IMR-90 (cell line): ENCODE measurements at regions not wholly inside any gene's neighbourhood (a gene's known extent, or its start where the extent isn't known, plus 50 kb on each side); places are given as distances from the start of the nearest gene placed in this dataset.

ENCODE experiments used
- ATAC-seq: fragments of 200-7000 bp; cut with Tn5 transposase; 2 replicates; pipeline ENCODE4 v1.9.1; 2020; ENCODE audit warnings: low read depth, mild to moderate bottlenecking, moderate library complexity
- BruUV-seq: library from RNA; stranded (reverse); fragments of 400-500 nt; replicated peaks from 2 replicates; lab custom pipeline; 2021; lab: Mats Ljungman, UMichigan
- CTCF ChIA-PET: fragments of 300-600 bp; formaldehyde crosslinking; extraction: SDS; loops from one replicate; lab custom pipeline; 2021; ENCODE audit warnings: antibody characterized with exemption; lab: Yijun Ruan, JAX
- POLR2A ChIA-PET: fragments of 300-600 bp; sonication (Branson Sonifier 250); formaldehyde crosslinking; loops from one replicate; lab custom pipeline; 2022; ENCODE audit warnings: antibody characterized with exemption; ENCODE audit not compliant: unreplicated experiment; lab: Charles Lee
- DNase-seq: peaks from one replicate; pipeline ENCODE4 v3.0.0; 2013
- H2AFZ ChIP-seq: replicated peaks from 2 replicates; pipeline ENCODE3; 2013; ENCODE audit warnings: low read length, mild to moderate bottlenecking; ENCODE audit not compliant: poor library complexity
- H2AK5ac ChIP-seq: 2 replicates; pipeline ENCODE4 v1.6.1; 2013; ENCODE audit warnings: low read depth, low read length, inconsistent platforms
- H2AK9ac ChIP-seq: replicated peaks from 2 replicates; pipeline ENCODE3; 2013; ENCODE audit warnings: mild to moderate bottlenecking, low read depth, low read length, moderate library complexity; ENCODE audit not compliant: poor library complexity
- H2BK120ac ChIP-seq: 2 replicates; pipeline ENCODE4 v1.6.1; 2013; ENCODE audit warnings: low read depth, low read length, inconsistent platforms
- H2BK15ac ChIP-seq: 3 replicates; pipeline ENCODE4 v1.6.1; 2013; ENCODE audit warnings: low read depth, low read length, inconsistent platforms
- H2BK20ac ChIP-seq: 2 replicates; pipeline ENCODE4 v1.6.1; 2013; ENCODE audit warnings: low read depth, mild to moderate bottlenecking, inconsistent platforms, low read length, moderate library complexity
- H2BK5ac ChIP-seq: 2 replicates; pipeline ENCODE4 v1.6.1; 2013; ENCODE audit warnings: mild to moderate bottlenecking, low read depth, low read length, inconsistent platforms; ENCODE audit not compliant: poor library complexity, severe bottlenecking
- H3K14ac ChIP-seq: replicated peaks from 2 replicates; pipeline ENCODE4 v1.6.1; 2013; ENCODE audit warnings: low read depth, low read length, inconsistent platforms
- H3K18ac ChIP-seq: 2 replicates; pipeline ENCODE4 v1.6.1; 2013; ENCODE audit warnings: low read depth, low read length, control low read depth
- H3K23ac ChIP-seq: 2 replicates; pipeline ENCODE4 v1.6.1; 2013; ENCODE audit warnings: low read depth, low read length, inconsistent platforms
- H3K27ac ChIP-seq: 2 replicates; pipeline ENCODE4 v1.5.1; 2013; ENCODE audit warnings: mild to moderate bottlenecking, control low read depth, low read length; ENCODE audit not compliant: insufficient read depth
- H3K27me3 ChIP-seq: 2 replicates; pipeline ENCODE4 v1.6.1; 2013; ENCODE audit warnings: low read length; ENCODE audit not compliant: control insufficient read depth, insufficient read depth
- H3K36me3 ChIP-seq: 2 replicates; pipeline ENCODE4 v1.6.1; 2013; ENCODE audit warnings: low read length, mixed read lengths; ENCODE audit not compliant: control insufficient read depth, insufficient read depth
- H3K4ac ChIP-seq: 2 replicates; pipeline ENCODE4 v1.6.1; 2013; ENCODE audit warnings: low read depth, low read length, inconsistent platforms
- H3K4me1 ChIP-seq: 2 replicates; pipeline ENCODE4 v1.6.1; 2013; ENCODE audit warnings: low read length, mixed read lengths; ENCODE audit not compliant: control insufficient read depth, insufficient read depth
- H3K4me2 ChIP-seq: 2 replicates; pipeline ENCODE4 v1.6.1; 2013; ENCODE audit warnings: low read depth, mild to moderate bottlenecking, control low read depth, low read length, moderate library complexity
- H3K4me3 ChIP-seq: 2 replicates; pipeline ENCODE4 v1.5.1; 2013; ENCODE audit warnings: low read depth, mild to moderate bottlenecking, control low read depth, low read length, moderate library complexity; ENCODE audit not compliant: insufficient read depth
- H3K56ac ChIP-seq: 2 replicates; pipeline ENCODE4 v1.6.1; 2013; ENCODE audit warnings: low read length, inconsistent platforms; ENCODE audit not compliant: insufficient read depth; ENCODE audit errors: extremely low read depth
- H3K79me1 ChIP-seq, 2 experiments: 2 replicates each; pipeline ENCODE4 v1.6.1; 2013; ENCODE audit warnings: low read length in 2 of 2, inconsistent platforms in 1 of 2, low read depth in 1 of 2
- H3K9ac ChIP-seq: 2 replicates; pipeline ENCODE4 v1.6.1; 2013; ENCODE audit warnings: low read depth, low read length, control low read depth
- H3K9me1 ChIP-seq: 2 replicates; pipeline ENCODE4 v1.6.1; 2013; ENCODE audit warnings: low read length, inconsistent platforms; ENCODE audit not compliant: insufficient read depth
- H3K9me3 ChIP-seq: 2 replicates; pipeline ENCODE4 v1.6.1; 2013; ENCODE audit warnings: low read length; ENCODE audit not compliant: control insufficient read depth, insufficient read depth
- H4K20me1 ChIP-seq: 2 replicates; pipeline ENCODE4 v1.6.1; 2013; ENCODE audit warnings: low read length, inconsistent platforms; ENCODE audit not compliant: insufficient read depth
- H4K5ac ChIP-seq: 2 replicates; pipeline ENCODE4 v1.6.1; 2013; ENCODE audit warnings: mild to moderate bottlenecking, low read depth, low read length, control low read depth
- H4K8ac ChIP-seq, 2 experiments: 2 replicates each; pipeline ENCODE4 v1.6.1; 2013; ENCODE audit warnings: low read depth in 2 of 2, low read length in 2 of 2, control low read depth in 1 of 2, inconsistent platforms in 1 of 2
- H4K91ac ChIP-seq: 2 replicates; pipeline ENCODE4 v1.6.1; 2013; ENCODE audit warnings: low read depth, low read length, inconsistent platforms; ENCODE audit not compliant: insufficient read depth
- BHLHE40 ChIP-seq: fragments of 150-350 bp; IDR thresholded peaks from 2 replicates; pipeline ENCODE4 v1.6.1; 2016; ENCODE audit warnings: mild to moderate bottlenecking, low read depth, low read length
- CEBPB ChIP-seq: IDR thresholded peaks from 2 replicates; pipeline ENCODE4 v1.6.1; 2012; ENCODE audit warnings: low read depth, low read length, improper control_type of control experiment
- CHD1 ChIP-seq: IDR thresholded peaks from 2 replicates; pipeline ENCODE4 v1.6.1; 2012; ENCODE audit warnings: low read depth, low read length, improper control_type of control experiment
- FOS ChIP-seq: fragments of 150-350 bp; IDR thresholded peaks from 2 replicates; pipeline ENCODE4 v1.6.1; 2016; ENCODE audit warnings: low read depth, low read length
- MAFK ChIP-seq: IDR thresholded peaks from 2 replicates; pipeline ENCODE4 v1.6.1; 2012; ENCODE audit warnings: low read depth, low read length, improper control_type of control experiment
- MAZ ChIP-seq: IDR thresholded peaks from 2 replicates; pipeline ENCODE4 v1.6.1; 2012; ENCODE audit warnings: low read depth, mild to moderate bottlenecking, low read length, improper control_type of control experiment, moderate library complexity, borderline replicate concordance
- MXI1 ChIP-seq: IDR thresholded peaks from 2 replicates; pipeline ENCODE4 v1.6.1; 2012; ENCODE audit warnings: low read depth, mild to moderate bottlenecking, low read length, moderate library complexity, borderline replicate concordance
- NFE2L2 ChIP-seq: fragments of 150-350 bp; IDR thresholded peaks from 2 replicates; pipeline ENCODE4 v1.6.1; 2016; ENCODE audit warnings: low read depth, mild to moderate bottlenecking, low read length
- POLR2A ChIP-seq: IDR thresholded peaks from 2 replicates; pipeline ENCODE4 v1.6.1; 2012; ENCODE audit warnings: mild to moderate bottlenecking, low read depth, low read length
- RAD21 ChIP-seq: IDR thresholded peaks from 2 replicates; pipeline ENCODE4 v1.6.1; 2012; ENCODE audit warnings: low read length, improper control_type of control experiment
- RCOR1 ChIP-seq: IDR thresholded peaks from 2 replicates; pipeline ENCODE4 v1.6.1; 2012; ENCODE audit warnings: mild to moderate bottlenecking, low read length, improper control_type of control experiment; ENCODE audit not compliant: insufficient replicate concordance
- RFX5 ChIP-seq: IDR thresholded peaks from 2 replicates; pipeline ENCODE4 v1.8.0; 2012; ENCODE audit warnings: low read depth, mild to moderate bottlenecking, low read length, moderate library complexity
- SMC3 ChIP-seq: fragments of 150-350 bp; IDR thresholded peaks from 2 replicates; pipeline ENCODE4 v1.6.1; 2016; ENCODE audit warnings: low read depth, mild to moderate bottlenecking, antibody characterized with exemption, low read length, moderate library complexity
- WGBS, 2 experiments: methylation state at CpG; one replicate each; pipeline versions ENCODE4 v1.1.5 to v1.1.7; 2013; ENCODE audit warnings: missing lambda C conversion rate in 2 of 2; ENCODE audit not compliant: insufficient read length in 1 of 2; ENCODE audit errors: extremely low coverage in 2 of 2; 5-methylcytosine and 5-hydroxymethylcytosine counted together
- dilution Hi-C: fragments of 300-500 bp; cut with HindIII; formaldehyde crosslinking; loops from one replicate; pipeline ENCODE4 v1.14.3; 2018; ENCODE audit warnings: low sequenced_read_pairs; ENCODE audit not compliant: unreplicated experiment
- in situ Hi-C: fragments of 300-500 bp; cut with MboI; formaldehyde crosslinking; loops from 3 replicates; pipeline ENCODE4 v1.14.3; 2019; ENCODE audit warnings: low sequenced_read_pairs, inconsistent platforms, mixed read lengths
- intact Hi-C: fragments of 100-400 bp; cut with micrococcal nuclease; formaldehyde crosslinking; loops from 2 replicates; pipeline ENCODE4 v1.10.0; 2022
- TF ChIP-seq, protein P1 (sequence below): fragments of 150-350 bp; IDR thresholded peaks from 2 replicates; pipeline ENCODE4 v1.6.1; 2016; ENCODE audit warnings: low read depth, mild to moderate bottlenecking, low read length, moderate library complexity, borderline replicate concordance
- TF ChIP-seq, protein P2 (sequence below): fragments of 150-350 bp; IDR thresholded peaks from 2 replicates; pipeline ENCODE4 v1.6.1; 2017; ENCODE audit warnings: mild to moderate bottlenecking, antibody characterized with exemption, low read length, low read depth
- TF ChIP-seq, protein P3 (sequence below): conservative IDR thresholded peaks from 2 replicates; pipeline ENCODE4 v1.5.1; 2012; ENCODE audit warnings: mild to moderate bottlenecking, low read depth, low read length, improper control_type of control experiment

DNA sequence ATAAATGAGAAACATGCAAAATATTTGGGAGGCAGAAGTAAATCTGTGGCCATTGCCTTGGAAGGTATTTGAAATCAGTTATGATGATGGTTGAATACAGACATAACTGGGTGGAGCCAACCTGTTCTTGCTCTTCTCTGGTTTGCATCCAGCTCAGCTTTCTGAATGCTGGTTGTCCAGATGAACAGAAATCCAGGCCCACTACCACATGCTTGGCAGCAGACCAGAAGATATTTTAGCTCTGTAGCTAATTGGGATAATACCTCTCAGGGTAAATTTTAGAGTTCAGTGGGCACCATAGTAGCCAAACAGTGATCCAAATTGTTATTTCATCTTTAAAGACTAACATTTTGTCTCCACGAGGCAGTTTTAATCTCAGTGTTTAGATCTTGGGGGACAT is 308.3 kb downstream of the RAB38 start:
- H4K91ac ChIP-seq, result no peak overlapping the region
- no peaks in the 10 kb centered on the region for H3K9me3 ChIP-seq
- no peaks in the 10 kb centered on the region for H3K36me3 ChIP-seq
- H3K14ac ChIP-seq, result no peak overlapping the region
- TF ChIP-seq FOS, result no peak
- TF ChIP-seq MAZ, result no peak
- no peak for TF ChIP-seq POLR2A
- TF ChIP-seq, protein P1, sequence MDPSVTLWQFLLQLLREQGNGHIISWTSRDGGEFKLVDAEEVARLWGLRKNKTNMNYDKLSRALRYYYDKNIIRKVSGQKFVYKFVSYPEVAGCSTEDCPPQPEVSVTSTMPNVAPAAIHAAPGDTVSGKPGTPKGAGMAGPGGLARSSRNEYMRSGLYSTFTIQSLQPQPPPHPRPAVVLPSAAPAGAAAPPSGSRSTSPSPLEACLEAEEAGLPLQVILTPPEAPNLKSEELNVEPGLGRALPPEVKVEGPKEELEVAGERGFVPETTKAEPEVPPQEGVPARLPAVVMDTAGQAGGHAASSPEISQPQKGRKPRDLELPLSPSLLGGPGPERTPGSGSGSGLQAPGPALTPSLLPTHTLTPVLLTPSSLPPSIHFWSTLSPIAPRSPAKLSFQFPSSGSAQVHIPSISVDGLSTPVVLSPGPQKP, result no peak
- TF ChIP-seq CEBPB, result no peak
- no peak for TF ChIP-seq MXI1
- TF ChIP-seq BHLHE40, result no peak
- TF ChIP-seq, protein P2, sequence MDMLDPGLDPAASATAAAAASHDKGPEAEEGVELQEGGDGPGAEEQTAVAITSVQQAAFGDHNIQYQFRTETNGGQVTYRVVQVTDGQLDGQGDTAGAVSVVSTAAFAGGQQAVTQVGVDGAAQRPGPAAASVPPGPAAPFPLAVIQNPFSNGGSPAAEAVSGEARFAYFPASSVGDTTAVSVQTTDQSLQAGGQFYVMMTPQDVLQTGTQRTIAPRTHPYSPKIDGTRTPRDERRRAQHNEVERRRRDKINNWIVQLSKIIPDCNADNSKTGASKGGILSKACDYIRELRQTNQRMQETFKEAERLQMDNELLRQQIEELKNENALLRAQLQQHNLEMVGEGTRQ, result no peak
- no peak for TF ChIP-seq SMC3
- TF ChIP-seq CHD1, result no peak
- TF ChIP-seq NFE2L2, result no peak
- TF ChIP-seq MAFK, result no peak
- TF ChIP-seq RFX5, result no peak
- no peak for TF ChIP-seq RAD21
- TF ChIP-seq, protein P3, sequence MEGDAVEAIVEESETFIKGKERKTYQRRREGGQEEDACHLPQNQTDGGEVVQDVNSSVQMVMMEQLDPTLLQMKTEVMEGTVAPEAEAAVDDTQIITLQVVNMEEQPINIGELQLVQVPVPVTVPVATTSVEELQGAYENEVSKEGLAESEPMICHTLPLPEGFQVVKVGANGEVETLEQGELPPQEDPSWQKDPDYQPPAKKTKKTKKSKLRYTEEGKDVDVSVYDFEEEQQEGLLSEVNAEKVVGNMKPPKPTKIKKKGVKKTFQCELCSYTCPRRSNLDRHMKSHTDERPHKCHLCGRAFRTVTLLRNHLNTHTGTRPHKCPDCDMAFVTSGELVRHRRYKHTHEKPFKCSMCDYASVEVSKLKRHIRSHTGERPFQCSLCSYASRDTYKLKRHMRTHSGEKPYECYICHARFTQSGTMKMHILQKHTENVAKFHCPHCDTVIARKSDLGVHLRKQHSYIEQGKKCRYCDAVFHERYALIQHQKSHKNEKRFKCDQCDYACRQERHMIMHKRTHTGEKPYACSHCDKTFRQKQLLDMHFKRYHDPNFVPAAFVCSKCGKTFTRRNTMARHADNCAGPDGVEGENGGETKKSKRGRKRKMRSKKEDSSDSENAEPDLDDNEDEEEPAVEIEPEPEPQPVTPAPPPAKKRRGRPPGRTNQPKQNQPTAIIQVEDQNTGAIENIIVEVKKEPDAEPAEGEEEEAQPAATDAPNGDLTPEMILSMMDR, result no peak
- no peak for TF ChIP-seq RCOR1
- ATAC-seq (no peak), DNase-seq (no peak)
- H4K20me1 ChIP-seq, result no peaks in the 10 kb centered on the region
- in situ Hi-C loops, result no loop called here
- no peak overlapping the region for H3K4me3 ChIP-seq
- no CpG with 5 or more reads among the region's 1 CpG for WGBS, 2 experiments
- ChIA-PET POLR2A (no interaction called here), CTCF (interaction anchor here (0.6 to 0.9 kb wide), 2 partner anchors 10 to 22 kb away, joined by 3 read pairs; no protein-coding TSS in a partner anchor)
- no peak overlapping the region for H3K23ac ChIP-seq
- H3K4me2 ChIP-seq, result no peak overlapping the region
- no peaks in the 10 kb centered on the region for H3K27me3 ChIP-seq
- no peak overlapping the region for H2BK15ac ChIP-seq
- no peak overlapping the region for H4K8ac ChIP-seq
- H3K27ac ChIP-seq, result no peak overlapping the region
- H3K79me1 ChIP-seq, result no peaks in the 10 kb centered on the region
- intact Hi-C loops, result no loop called here
- no peaks in the 10 kb centered on the region for H3K9me1 ChIP-seq
- H2BK20ac ChIP-seq, result no peak overlapping the region
- BruUV-seq, result no TSS peak
- H3K18ac ChIP-seq, result no peak overlapping the region
- no peak overlapping the region for H4K5ac ChIP-seq
- H3K4me1 ChIP-seq, result no peaks in the 10 kb centered on the region
- H2BK120ac ChIP-seq, result no peak overlapping the region
- H3K4ac ChIP-seq, result no peak overlapping the region
- H3K9ac ChIP-seq, result no peak overlapping the region
- no peak overlapping the region for H2AK9ac ChIP-seq
- no peak overlapping the region for H2BK5ac ChIP-seq
- no peak overlapping the region for H2AFZ ChIP-seq
- dilution Hi-C loops, result no loop called here
- no peak overlapping the region for H2AK5ac ChIP-seq
- H3K56ac ChIP-seq, result no peak overlapping the region
